ENCODE measurements at regions not wholly inside any gene's neighbourhood (a gene's known extent, or its start where the extent isn't known, plus 50 kb on each side); places are given as distances from the start of the nearest gene placed in this dataset.

GRCh38 chr2:125086313-125087184 lies 1061.5 kb downstream of the CNTNAP5 start:
- DNase-seq (ENCODE audit: low read depth, low spot score), result no peak
- in situ Hi-C loops (cut with HindIII; ENCODE audit: low sequenced_read_pairs), result no loop called here
- no peak overlapping the region for H3K4me3 ChIP-seq (ENCODE audit: low read depth, low read length)
- TF ChIP-seq CTCF (IDR thresholded peaks at IDR 0.05; ENCODE audit: low read depth, low read length), result no peak

- TF ChIP-seq CTCF (IDR thresholded peaks at IDR 0.05; ENCODE audit: low read depth, low read length), result no peak
- no peak overlapping the region for H3K4me3 ChIP-seq (ENCODE audit: low read depth, low read length)
- no peak for DNase-seq (ENCODE audit: low read depth, low spot score)
- in situ Hi-C loops (cut with HindIII; ENCODE audit: low sequenced_read_pairs), result no loop called here
Measured at GRCh38 chr2:125092276-125093009, 1067.4 kb downstream of the CNTNAP5 start.

- no peak for DNase-seq (ENCODE audit: low read depth, low spot score)
- H3K4me3 ChIP-seq (ENCODE audit: low read depth, low read length), result no peak overlapping the region
- no peak for TF ChIP-seq CTCF (IDR thresholded peaks at IDR 0.05; ENCODE audit: low read depth, low read length)
- in situ Hi-C loops (cut with HindIII; ENCODE audit: low sequenced_read_pairs), result no loop called here
Measured at GRCh38 chr2:125095826-125096225, 1070.7 kb downstream of the CNTNAP5 start.

- DNase-seq (ENCODE audit: low read depth, low spot score), result no peak
- H3K4me3 ChIP-seq (ENCODE audit: low read depth, low read length), result no peak overlapping the region
- no peak for TF ChIP-seq CTCF (IDR thresholded peaks at IDR 0.05; ENCODE audit: low read depth, low read length)
- in situ Hi-C loops (cut with HindIII; ENCODE audit: low sequenced_read_pairs), result no loop called here
Measured at GRCh38 chr2:125106710-125107109, 1081.6 kb downstream of the CNTNAP5 start.

GRCh38 chr2:125107446-125107845 lies 1082.4 kb downstream of the CNTNAP5 start:
- no peak for DNase-seq (ENCODE audit: low read depth, low spot score)
- H3K4me3 ChIP-seq (ENCODE audit: low read depth, low read length), result no peak overlapping the region
- TF ChIP-seq CTCF (IDR thresholded peaks at IDR 0.05; ENCODE audit: low read depth, low read length), result no peak
- in situ Hi-C loops (cut with HindIII; ENCODE audit: low sequenced_read_pairs), result no loop called here

GRCh38 chr2:125108251-125108650 lies 1083.2 kb downstream of the CNTNAP5 start:
- TF ChIP-seq CTCF (IDR thresholded peaks at IDR 0.05; ENCODE audit: low read depth, low read length), result no peak
- H3K4me3 ChIP-seq (ENCODE audit: low read depth, low read length), result no peak overlapping the region
- DNase-seq (ENCODE audit: low read depth, low spot score), result no peak
- in situ Hi-C loops (cut with HindIII; ENCODE audit: low sequenced_read_pairs), result no loop called here

Data from astrocyte of the spinal cord (primary cell).